GM12873 (cell line): ENCODE measurements at regions not wholly inside any gene's neighbourhood (a gene's known extent, or its start where the extent isn't known, plus 50 kb on each side); places are given as distances from the start of the nearest gene placed in this dataset.

Experiments used
- TF ChIP-seq, protein P1 (sequence below): IDR thresholded peaks from 2 replicates; pipeline ENCODE4 v1.5.1; 2012; ENCODE audit warnings: low read depth, mild to moderate bottlenecking, moderate library complexity, low read length, control low read depth; ENCODE audit not compliant: insufficient read depth; ENCODE audit errors: missing control alignments

DNA sequence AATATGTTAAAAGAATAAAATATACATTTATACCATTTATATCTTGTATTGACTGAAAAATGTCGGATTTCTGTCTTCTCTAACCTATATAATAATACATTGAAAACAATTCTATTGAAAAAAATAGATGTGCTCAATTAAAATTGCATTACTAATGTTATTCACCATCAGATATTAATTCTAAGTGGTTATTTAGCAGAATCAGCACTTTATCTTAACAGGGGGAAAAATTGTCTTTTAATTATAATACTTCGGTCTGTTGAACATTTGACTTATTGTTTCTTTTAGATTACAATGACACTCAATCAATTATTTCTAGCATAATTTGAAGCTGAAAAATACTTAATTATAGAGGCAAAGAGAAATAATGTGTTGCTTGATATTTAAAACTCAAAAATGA is 220.3 kb downstream of the PABPC4L start:
- TF ChIP-seq, protein P1, sequence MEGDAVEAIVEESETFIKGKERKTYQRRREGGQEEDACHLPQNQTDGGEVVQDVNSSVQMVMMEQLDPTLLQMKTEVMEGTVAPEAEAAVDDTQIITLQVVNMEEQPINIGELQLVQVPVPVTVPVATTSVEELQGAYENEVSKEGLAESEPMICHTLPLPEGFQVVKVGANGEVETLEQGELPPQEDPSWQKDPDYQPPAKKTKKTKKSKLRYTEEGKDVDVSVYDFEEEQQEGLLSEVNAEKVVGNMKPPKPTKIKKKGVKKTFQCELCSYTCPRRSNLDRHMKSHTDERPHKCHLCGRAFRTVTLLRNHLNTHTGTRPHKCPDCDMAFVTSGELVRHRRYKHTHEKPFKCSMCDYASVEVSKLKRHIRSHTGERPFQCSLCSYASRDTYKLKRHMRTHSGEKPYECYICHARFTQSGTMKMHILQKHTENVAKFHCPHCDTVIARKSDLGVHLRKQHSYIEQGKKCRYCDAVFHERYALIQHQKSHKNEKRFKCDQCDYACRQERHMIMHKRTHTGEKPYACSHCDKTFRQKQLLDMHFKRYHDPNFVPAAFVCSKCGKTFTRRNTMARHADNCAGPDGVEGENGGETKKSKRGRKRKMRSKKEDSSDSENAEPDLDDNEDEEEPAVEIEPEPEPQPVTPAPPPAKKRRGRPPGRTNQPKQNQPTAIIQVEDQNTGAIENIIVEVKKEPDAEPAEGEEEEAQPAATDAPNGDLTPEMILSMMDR = no peak

DNA sequence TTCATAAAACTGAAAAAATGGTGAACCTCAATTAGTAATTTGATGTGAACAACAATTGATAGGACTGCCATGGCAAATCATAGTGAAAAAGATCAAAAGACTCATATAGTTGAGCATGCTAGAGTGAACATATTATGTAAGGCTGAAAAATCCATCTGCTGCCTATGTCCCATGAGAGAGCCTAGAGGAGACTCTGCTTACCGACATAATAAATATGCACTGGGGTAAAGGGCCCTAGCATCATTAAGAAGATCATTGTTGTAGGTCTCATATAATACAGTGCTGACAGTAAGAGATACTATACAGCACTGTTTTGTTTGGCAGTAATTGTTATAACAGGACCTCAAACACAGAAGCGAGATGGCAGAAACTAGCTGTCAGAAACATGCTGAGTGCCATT is 229.0 kb downstream of the PABPC4L start:
- TF ChIP-seq, protein P1 = no peak

DNA sequence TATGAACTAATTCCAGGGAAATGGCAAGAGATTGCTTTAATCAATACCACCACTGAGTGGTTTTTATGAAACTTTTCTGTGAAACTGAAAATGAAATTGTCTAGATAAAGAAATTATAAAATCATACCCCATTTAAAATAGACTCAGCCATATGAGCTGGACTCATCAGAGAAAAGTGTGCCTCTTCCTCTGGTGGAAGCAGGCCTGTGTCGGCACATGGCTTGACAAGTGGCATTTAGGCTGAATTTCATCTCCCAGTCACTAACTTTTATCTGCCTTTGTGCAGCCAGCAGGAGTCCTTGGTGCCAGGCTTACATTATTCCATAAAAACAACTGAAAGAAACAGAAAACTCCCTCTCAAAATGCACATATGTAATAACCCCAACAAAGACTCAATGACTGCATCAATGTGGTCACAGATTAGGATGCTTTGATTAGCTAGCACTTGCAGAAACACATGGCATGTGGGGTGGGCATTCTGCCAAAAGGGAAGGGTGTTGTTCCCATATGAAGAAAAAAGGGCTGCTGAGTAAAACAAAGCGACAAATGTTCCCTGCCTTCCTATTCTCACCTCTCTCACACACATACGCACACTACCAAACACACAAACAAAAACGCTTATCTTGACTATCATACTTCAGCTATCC is 232.3 kb downstream of the PABPC4L start:
- TF ChIP-seq, protein P1 = no peak

DNA sequence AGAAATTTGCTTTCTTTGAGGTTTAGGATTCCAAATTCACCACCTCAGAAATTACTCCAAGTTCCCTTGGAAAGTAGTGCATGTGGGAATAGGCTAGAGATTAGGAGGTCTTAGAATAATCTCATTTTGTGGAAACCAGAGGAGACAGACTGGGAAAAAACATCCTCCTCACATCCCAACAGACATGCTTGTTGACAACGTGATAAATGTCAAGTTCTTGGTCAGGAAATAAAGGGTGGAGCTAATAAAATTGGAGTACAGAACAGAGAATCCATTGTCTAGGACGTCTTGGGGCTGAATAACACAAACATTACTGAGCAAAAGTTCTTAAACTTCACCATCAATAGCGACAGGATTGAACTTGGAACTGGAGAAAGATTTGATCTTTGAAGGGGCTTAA is 233.4 kb downstream of the PABPC4L start:
- TF ChIP-seq, protein P1 = no peak

DNA sequence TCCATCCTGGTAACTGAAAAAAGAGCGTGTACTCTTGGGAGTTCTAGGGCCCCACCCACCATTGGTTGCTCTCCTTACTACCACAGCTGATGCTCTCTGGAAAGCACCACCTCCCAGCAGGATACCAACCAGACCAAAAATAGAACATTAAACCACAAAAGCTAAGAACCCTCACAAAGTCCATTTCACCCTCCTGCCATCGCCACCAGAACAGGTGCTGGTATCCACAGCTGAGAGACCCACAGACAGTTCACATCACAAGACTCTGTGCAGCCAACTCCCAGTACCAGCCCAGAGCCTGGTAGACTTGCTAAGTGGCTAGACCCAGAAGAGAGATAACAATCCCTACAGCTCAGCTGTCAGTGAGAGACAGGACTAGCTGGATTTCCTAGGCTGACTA is 240.6 kb downstream of the PABPC4L start:
- TF ChIP-seq, protein P1 = no peak

DNA sequence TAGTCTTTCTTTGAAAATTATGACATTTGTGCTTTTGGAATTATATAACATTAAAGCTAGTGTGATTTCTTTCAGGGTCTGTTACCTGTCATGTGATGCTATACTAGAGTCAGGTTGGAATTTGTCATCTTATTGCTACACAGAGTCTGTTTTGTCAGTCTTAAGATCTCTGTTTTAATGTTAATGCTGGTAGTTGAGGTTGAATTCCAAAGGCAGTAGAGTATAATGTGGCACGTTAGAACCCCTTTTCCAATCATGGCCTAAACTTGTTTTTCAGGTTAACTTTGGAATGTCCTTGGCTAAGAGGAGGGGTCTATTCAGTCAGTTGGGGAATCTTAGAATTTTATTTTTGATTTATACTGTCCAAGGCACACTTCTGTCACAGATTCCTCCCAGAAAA is 258.5 kb downstream of the PABPC4L start:
- TF ChIP-seq, protein P1 = no peak

DNA sequence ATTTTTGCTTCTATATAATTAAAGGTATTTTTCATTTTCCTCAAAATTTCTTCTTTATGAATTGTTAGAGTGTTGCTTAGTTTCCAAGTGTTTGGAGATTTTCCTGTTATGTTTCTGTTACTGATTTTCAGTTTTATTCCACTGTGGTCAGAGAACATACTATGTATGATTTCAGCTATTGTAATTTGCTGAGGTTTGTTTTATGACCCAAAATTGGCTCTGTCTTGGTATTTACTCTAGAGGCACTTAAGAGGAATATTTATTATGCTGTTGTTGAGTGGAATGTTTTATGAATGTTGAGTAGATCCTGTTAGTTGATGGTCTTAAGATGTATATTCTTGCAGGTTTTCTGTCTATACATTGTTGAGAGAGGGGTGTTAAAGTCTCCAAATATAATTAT is 263.5 kb downstream of the PABPC4L start:
- TF ChIP-seq, protein P1 = no peak
